ENCODE measurements at regions not wholly inside any gene's neighbourhood (a gene's known extent, or its start where the extent isn't known, plus 50 kb on each side); places are given as distances from the start of the nearest gene placed in this dataset.
"Not testable (repeated sequence)": the region's sequence is repeated elsewhere in the genome, so short reads cannot be mapped to it uniquely, and the experiment has no call there.

DNA sequence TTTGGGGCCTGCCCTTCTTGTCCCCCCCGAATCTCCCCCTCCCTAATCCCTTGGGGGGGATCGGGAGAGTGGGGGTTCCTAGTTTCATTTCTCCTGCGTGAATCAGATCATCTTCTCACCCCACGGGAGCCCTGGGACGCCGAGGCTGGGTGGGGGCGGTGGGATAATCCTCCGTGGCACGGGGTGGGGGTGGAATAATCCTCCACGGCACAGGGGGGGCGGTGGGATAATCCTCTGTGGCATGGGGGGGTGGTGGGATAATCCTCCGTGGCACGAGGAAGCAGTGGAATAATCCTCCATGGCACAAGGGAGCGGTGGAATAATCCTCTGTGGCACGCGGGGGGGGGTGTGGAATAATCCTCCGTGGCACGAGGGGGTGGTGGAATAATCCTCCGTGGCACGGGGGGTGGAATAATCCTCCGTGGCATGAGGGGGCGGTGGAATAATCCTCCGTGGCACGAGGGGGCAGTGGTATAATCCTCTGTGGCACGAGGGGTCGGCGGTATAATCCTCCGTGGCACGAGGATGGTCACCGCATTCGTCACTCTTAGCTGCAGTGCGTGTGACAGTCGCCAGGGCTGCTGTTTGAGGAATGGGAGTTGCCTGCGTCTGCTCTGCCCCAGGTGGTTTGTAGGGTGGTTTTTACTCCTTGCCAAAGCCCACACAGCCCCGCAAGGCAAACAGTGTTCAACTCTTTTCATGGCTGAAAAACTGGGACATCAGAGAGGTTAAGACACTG lies 156.9 kb downstream of the LAT start:
- H2AFZ ChIP-seq (ENCODE audit: control insufficient read depth, low read depth, low read length), result no peak overlapping the region
- ChIA-PET RAD21 (ENCODE audit: unreplicated experiment) (no interaction called here), SMC1A (ENCODE audit: uncharacterized antibody, unreplicated experiment) (no interaction called here), CTCF (no interaction called here), POLR2A (no interaction called here)
- no peak overlapping the region for H3K4me2 ChIP-seq (ENCODE audit: control insufficient read depth, insufficient read depth)
- no peak overlapping the region for H3K4me3 ChIP-seq
- ATAC-seq (no peak), FAIRE-seq (no peak), DNase-seq (ENCODE audit: low read depth, low spot score) (no peak)
- no peak overlapping the region for H3K27ac ChIP-seq (ENCODE audit: control insufficient read depth, insufficient read depth)
- no peaks in the 10 kb centered on the region for H3K36me3 ChIP-seq (ENCODE audit: control insufficient read depth in 2 of 2, insufficient read depth in 2 of 2, low read length in 1 of 2)
- H3K9me3 ChIP-seq (replicated peaks; ENCODE audit: control insufficient read depth, insufficient read depth, low read length), result no peaks in the 10 kb centered on the region
- in situ Hi-C loops (cut with MboI) (no loop called here), intact Hi-C loops (cut with micrococcal nuclease; ENCODE audit: unreplicated experiment) (no loop called here)
- no peak for TF ChIP-seq SRF (IDR thresholded peaks at IDR 0.05; ENCODE audit: low read depth in 2 of 2, low read length in 2 of 2)
- 86% methylated on average over 28 of the region's 35 CpGs for WGBS (ENCODE audit: insufficient coverage, insufficient replicate concordance, low lambda C conversion rate, missing lambda C conversion rate)
- no peaks in the 10 kb centered on the region for H3K27me3 ChIP-seq (replicated peaks in 1 of 2; ENCODE audit: control insufficient read depth in 2 of 2, insufficient read depth in 2 of 2, low read length in 1 of 2)
- H4K20me1 ChIP-seq (ENCODE audit: control insufficient read depth, insufficient read depth), result no peaks in the 10 kb centered on the region
- BruUV-seq (replicated peaks), result no TSS peak
- no peak overlapping the region for H3K9ac ChIP-seq (ENCODE audit: control insufficient read depth, insufficient read depth, low read length)
- no peaks in the 10 kb centered on the region for H3K4me1 ChIP-seq (ENCODE audit: control insufficient read depth, insufficient read depth, low read length)
- no peaks in the 10 kb centered on the region for H3K79me2 ChIP-seq (ENCODE audit: control insufficient read depth, insufficient read depth, low read length)

- H3K9me3 ChIP-seq (replicated peaks; ENCODE audit: control insufficient read depth, insufficient read depth, low read length); ATAC-seq; CTCF ChIA-PET; H3K36me3 ChIP-seq (ENCODE audit: control insufficient read depth in 2 of 2, insufficient read depth in 2 of 2, low read length in 1 of 2); H2AFZ ChIP-seq (ENCODE audit: control insufficient read depth, low read depth, low read length); H3K79me2 ChIP-seq (ENCODE audit: control insufficient read depth, insufficient read depth, low read length); POLR2A ChIA-PET; H3K27me3 ChIP-seq (replicated peaks in 1 of 2; ENCODE audit: control insufficient read depth in 2 of 2, insufficient read depth in 2 of 2, low read length in 1 of 2); FAIRE-seq; H3K4me3 ChIP-seq; H3K9ac ChIP-seq (ENCODE audit: control insufficient read depth, insufficient read depth, low read length); BruUV-seq (replicated peaks); in situ Hi-C loops (cut with MboI); intact Hi-C loops (cut with micrococcal nuclease; ENCODE audit: unreplicated experiment); H4K20me1 ChIP-seq (ENCODE audit: control insufficient read depth, insufficient read depth); DNase-seq (ENCODE audit: low read depth, low spot score); SMC1A ChIA-PET (ENCODE audit: uncharacterized antibody, unreplicated experiment); H3K27ac ChIP-seq (ENCODE audit: control insufficient read depth, insufficient read depth); H3K4me1 ChIP-seq (ENCODE audit: control insufficient read depth, insufficient read depth, low read length); H3K4me2 ChIP-seq (ENCODE audit: control insufficient read depth, insufficient read depth); RAD21 ChIA-PET (ENCODE audit: unreplicated experiment): not testable (repeated sequence)
- 89% methylated on average over 12 of the region's 12 CpGs for WGBS (ENCODE audit: insufficient coverage, insufficient replicate concordance, low lambda C conversion rate, missing lambda C conversion rate)
Measured at GRCh38 chr16:29141121-29141520, 156.3 kb downstream of the LAT start.

- SMC1A ChIA-PET (ENCODE audit: uncharacterized antibody, unreplicated experiment); CTCF ChIA-PET: not testable (repeated sequence)
Measured at GRCh38 chr16:29139901-29140855, 155.3 kb downstream of the LAT start.

More at GRCh38 chr16:29139901-29140855, 155.3 kb downstream of the LAT start:
- BruUV-seq (replicated peaks); H3K4me2 ChIP-seq (ENCODE audit: control insufficient read depth, insufficient read depth); H3K9ac ChIP-seq (ENCODE audit: control insufficient read depth, insufficient read depth, low read length); H2AFZ ChIP-seq (ENCODE audit: control insufficient read depth, low read depth, low read length); FAIRE-seq; H3K27ac ChIP-seq (ENCODE audit: control insufficient read depth, insufficient read depth); H3K9me3 ChIP-seq (replicated peaks; ENCODE audit: control insufficient read depth, insufficient read depth, low read length); RAD21 ChIA-PET (ENCODE audit: unreplicated experiment); H3K79me2 ChIP-seq (ENCODE audit: control insufficient read depth, insufficient read depth, low read length); H4K20me1 ChIP-seq (ENCODE audit: control insufficient read depth, insufficient read depth); H3K4me1 ChIP-seq (ENCODE audit: control insufficient read depth, insufficient read depth, low read length); intact Hi-C loops (cut with micrococcal nuclease; ENCODE audit: unreplicated experiment); in situ Hi-C loops (cut with MboI); DNase-seq (ENCODE audit: low read depth, low spot score); POLR2A ChIA-PET; H3K4me3 ChIP-seq; H3K27me3 ChIP-seq (replicated peaks in 1 of 2; ENCODE audit: control insufficient read depth in 2 of 2, insufficient read depth in 2 of 2, low read length in 1 of 2); ATAC-seq; H3K36me3 ChIP-seq (ENCODE audit: control insufficient read depth in 2 of 2, insufficient read depth in 2 of 2, low read length in 1 of 2): not testable (repeated sequence)
- 90% methylated on average over 44 of the region's 44 CpGs for WGBS (ENCODE audit: insufficient coverage, insufficient replicate concordance, low lambda C conversion rate, missing lambda C conversion rate)

Measured in GM12878 (cell line).